GM12878 (cell line): ENCODE measurements at regions not wholly inside any gene's neighbourhood (a gene's known extent, or its start where the extent isn't known, plus 50 kb on each side); places are given as distances from the start of the nearest gene placed in this dataset.

Experiments
- ATAC-seq: fragments of 200-7000 bp; cut with Tn5 transposase; 3 replicates; pipeline ENCODE4 v1.9.1; 2020; ENCODE audit warnings: mild to moderate bottlenecking, moderate library complexity
- BruUV-seq: library from RNA; stranded (reverse); fragments of 400-500 nt; replicated peaks from 2 replicates; lab custom pipeline; 2021; lab: Mats Ljungman, UMichigan
- CTCF ChIA-PET: fragments of 300-600 bp; sonication (Branson Sonifier 250); formaldehyde crosslinking; extraction: SDS; loops from one replicate; lab custom pipeline; 2021; ENCODE audit warnings: inconsistent platforms; lab: Yijun Ruan, JAX
- POLR2A ChIA-PET: fragments of 350-600 bp; formaldehyde crosslinking; extraction: SDS; loops from one replicate; lab custom pipeline; 2021; ENCODE audit warnings: inconsistent platforms; lab: Charles Lee
- RAD21 ChIA-PET: fragments of 300-600 bp; sonication (Branson Sonifier 250); formaldehyde crosslinking; loops from one replicate; lab custom pipeline; 2023; ENCODE audit warnings: antibody characterized with exemption; ENCODE audit not compliant: unreplicated experiment; lab: Charles Lee
- SMC1A ChIA-PET: fragments of 300-600 bp; sonication (Branson Sonifier 250); formaldehyde crosslinking; loops from one replicate; lab custom pipeline; 2023; ENCODE audit not compliant: unreplicated experiment, uncharacterized antibody; lab: Charles Lee
- DNase-seq: peaks from one replicate; pipeline ENCODE4 v3.0.0-alpha.2; 2011; ENCODE audit warnings: low read depth, low spot score
- FAIRE-seq: peaks from 3 replicates; lab custom pipeline; 2011; peaks lifted over from hg19 to GRCh38; lab: Jason Lieb, UNC
- H2AFZ ChIP-seq: 2 replicates; pipeline ENCODE4 v1.6.0; 2011; ENCODE audit warnings: low read depth, low read length, control low read depth; ENCODE audit not compliant: control insufficient read depth
- H3K27ac ChIP-seq: 2 replicates; pipeline ENCODE4 v1.5.1; 2011; ENCODE audit warnings: control low read depth; ENCODE audit not compliant: control insufficient read depth, insufficient read depth
- H3K27me3 ChIP-seq, 2 experiments: replicated peaks in 1 of 2; 2 replicates each; pipeline versions ENCODE4 v1.6.0 to v1.6.1; 2011; ENCODE audit warnings: low read length in 1 of 2; ENCODE audit not compliant: control insufficient read depth in 2 of 2, insufficient read depth in 2 of 2
- H3K36me3 ChIP-seq, 2 experiments: 2 replicates each; pipeline ENCODE4 v1.5.1; 2011; ENCODE audit warnings: low read length in 1 of 2; ENCODE audit not compliant: control insufficient read depth in 2 of 2, insufficient read depth in 2 of 2
- H3K4me1 ChIP-seq: 2 replicates; pipeline ENCODE4 v1.6.1; 2011; ENCODE audit warnings: mild to moderate bottlenecking, low read length, moderate library complexity, mixed read lengths; ENCODE audit not compliant: control insufficient read depth, insufficient read depth
- H3K4me2 ChIP-seq: 2 replicates; pipeline ENCODE4 v1.6.0; 2011; ENCODE audit warnings: control low read depth; ENCODE audit not compliant: control insufficient read depth, insufficient read depth
- H3K4me3 ChIP-seq: fragments of 200-600 bp; sonication (generic); 2 replicates; pipeline ENCODE4 v1.5.1; 2016
- H3K79me2 ChIP-seq: 2 replicates; pipeline ENCODE4 v1.6.0; 2011; ENCODE audit warnings: low read length; ENCODE audit not compliant: control insufficient read depth, insufficient read depth
- H3K9ac ChIP-seq: 2 replicates; pipeline ENCODE4 v1.8.0; 2011; ENCODE audit warnings: low read length, control low read depth, mixed read lengths; ENCODE audit not compliant: control insufficient read depth, insufficient read depth
- H3K9me3 ChIP-seq: replicated peaks from 3 replicates; pipeline ENCODE4 v1.5.1; 2011; ENCODE audit warnings: mild to moderate bottlenecking, low read length; ENCODE audit not compliant: control insufficient read depth, insufficient read depth
- H4K20me1 ChIP-seq: 2 replicates; pipeline ENCODE4 v1.6.0; 2011; ENCODE audit not compliant: control insufficient read depth, insufficient read depth
- BACH1 ChIP-seq: fragments of 450-650 bp; IDR thresholded peaks from 2 replicates; pipeline ENCODE4 v1.6.1; 2017; ENCODE audit warnings: mild to moderate bottlenecking, borderline replicate concordance
- CHD4 ChIP-seq: fragments of 200-600 bp; sonication (generic); IDR thresholded peaks from 2 replicates; pipeline ENCODE4 v1.6.1; 2016; ENCODE audit warnings: mild to moderate bottlenecking
- CUX1 ChIP-seq: IDR thresholded peaks from 2 replicates; pipeline ENCODE4 v1.6.1; 2012; ENCODE audit warnings: improper control_type of control experiment, low read depth, low read length; ENCODE audit not compliant: insufficient replicate concordance
- DPF2 ChIP-seq: fragments of 450-650 bp; IDR thresholded peaks from 2 replicates; pipeline ENCODE4 v1.6.1; 2017; ENCODE audit warnings: mild to moderate bottlenecking
- E2F4 ChIP-seq: IDR thresholded peaks from 2 replicates; pipeline ENCODE4 v1.6.1; 2012; ENCODE audit warnings: low read depth, low read length, improper control_type of control experiment
- FOXK2 ChIP-seq: fragments of 450-650 bp; IDR thresholded peaks from 2 replicates; pipeline ENCODE4 v1.6.1; 2017; ENCODE audit warnings: mild to moderate bottlenecking, moderate library complexity
- HCFC1 ChIP-seq: fragments of 150-350 bp; IDR thresholded peaks from 2 replicates; pipeline ENCODE4 v1.6.1; 2014; ENCODE audit warnings: low read length
- JUND ChIP-seq: IDR thresholded peaks from 2 replicates; pipeline ENCODE4 v1.6.1; 2012; ENCODE audit warnings: low read depth, mild to moderate bottlenecking, low read length, improper control_type of control experiment, moderate library complexity
- PAX5 ChIP-seq: IDR thresholded peaks from 2 replicates; pipeline ENCODE4 v1.6.1; 2011; ENCODE audit warnings: low read depth, low read length, borderline replicate concordance
- PBX3 ChIP-seq: IDR thresholded peaks from 2 replicates; pipeline ENCODE4 v1.6.1; 2011; ENCODE audit warnings: mild to moderate bottlenecking, low read depth, low read length, moderate library complexity; ENCODE audit not compliant: insufficient replicate concordance
- RELA ChIP-seq: fragments of 450-650 bp; IDR thresholded peaks from 2 replicates; pipeline ENCODE4 v1.8.0; 2014; ENCODE audit warnings: borderline replicate concordance; ENCODE audit not compliant: partially characterized antibody
- SREBF1 ChIP-seq: IDR thresholded peaks from 2 replicates; pipeline ENCODE4 v1.6.1; 2012; ENCODE audit warnings: mild to moderate bottlenecking, low read length
- ZBTB40 ChIP-seq: fragments of 450-650 bp; IDR thresholded peaks from 2 replicates; pipeline ENCODE4 v1.6.1; 2016; ENCODE audit warnings: mild to moderate bottlenecking, moderate library complexity, borderline replicate concordance
- WGBS: methylation state at CpG from one replicate; pipeline ENCODE4 v1.1.6; 2016; ENCODE audit warnings: low lambda C conversion rate; ENCODE audit not compliant: insufficient replicate concordance, insufficient coverage; ENCODE audit errors: missing lambda C conversion rate; 5-methylcytosine and 5-hydroxymethylcytosine counted together
- in situ Hi-C: fragments of 300-500 bp; cut with MboI; formaldehyde crosslinking; loops from 9 replicates; pipeline ENCODE4 v1.14.3; 2018; ENCODE audit warnings: mixed read lengths
- intact Hi-C: fragments of 100-400 bp; cut with micrococcal nuclease; formaldehyde crosslinking; loops from one replicate; pipeline ENCODE4 v1.14.2; 2022; ENCODE audit not compliant: unreplicated experiment

- WGBS, result 33% methylated on average over 9 of the region's 9 CpGs
- Histone ChIP-seq H3K4me3 (no peak overlapping the region), H3K79me2 (no peaks in the 10 kb centered on the region), H3K4me2 (no peak overlapping the region), H3K9me3 (no peaks in the 10 kb centered on the region), H3K36me3 (no peaks in the 10 kb centered on the region), H3K4me1 (no peaks in the 10 kb centered on the region), H4K20me1 (no peaks in the 10 kb centered on the region), H3K9ac (no peak overlapping the region), H3K27me3 (no peaks in the 10 kb centered on the region; a peak in 2 of 4 replicates), H3K27ac (no peak overlapping the region), H2AFZ (no peak overlapping the region; the same call in 1 of the 2 replicates)
- intact Hi-C loops, result no loop called here
- no TSS peak for BruUV-seq
- ATAC-seq (no peak), DNase-seq (no peak), FAIRE-seq (no peak)
- in situ Hi-C loops, result no loop called here
- POLR2A ChIA-PET, result no interaction called here
- RAD21 ChIA-PET, result no interaction called here
- SMC1A ChIA-PET, result interaction anchor here (0.6 kb wide), 1 partner anchor 41 kb away, joined by 3 read pairs; no protein-coding TSS in a partner anchor
- CTCF ChIA-PET, result no interaction called here
- TF ChIP-seq BACH1, result no peak
- TF ChIP-seq PBX3, result no peak
- no peak for TF ChIP-seq ZBTB40
- no peak for TF ChIP-seq PAX5
- TF ChIP-seq RELA, result no peak
- TF ChIP-seq HCFC1, result no peak
- TF ChIP-seq DPF2, result no peak
- no peak for TF ChIP-seq SREBF1
- no peak for TF ChIP-seq FOXK2
- TF ChIP-seq JUND, result no peak
- no peak for TF ChIP-seq CHD4
- no peak for TF ChIP-seq E2F4
- TF ChIP-seq CUX1, result no peak
Measured at GRCh38 chr2:109702250-109702985, 88.3 kb downstream of the SOWAHC start.
